ENCODE measurements at regions not wholly inside any gene's neighbourhood (a gene's known extent, or its start where the extent isn't known, plus 50 kb on each side); places are given as distances from the start of the nearest gene placed in this dataset.

DNA sequence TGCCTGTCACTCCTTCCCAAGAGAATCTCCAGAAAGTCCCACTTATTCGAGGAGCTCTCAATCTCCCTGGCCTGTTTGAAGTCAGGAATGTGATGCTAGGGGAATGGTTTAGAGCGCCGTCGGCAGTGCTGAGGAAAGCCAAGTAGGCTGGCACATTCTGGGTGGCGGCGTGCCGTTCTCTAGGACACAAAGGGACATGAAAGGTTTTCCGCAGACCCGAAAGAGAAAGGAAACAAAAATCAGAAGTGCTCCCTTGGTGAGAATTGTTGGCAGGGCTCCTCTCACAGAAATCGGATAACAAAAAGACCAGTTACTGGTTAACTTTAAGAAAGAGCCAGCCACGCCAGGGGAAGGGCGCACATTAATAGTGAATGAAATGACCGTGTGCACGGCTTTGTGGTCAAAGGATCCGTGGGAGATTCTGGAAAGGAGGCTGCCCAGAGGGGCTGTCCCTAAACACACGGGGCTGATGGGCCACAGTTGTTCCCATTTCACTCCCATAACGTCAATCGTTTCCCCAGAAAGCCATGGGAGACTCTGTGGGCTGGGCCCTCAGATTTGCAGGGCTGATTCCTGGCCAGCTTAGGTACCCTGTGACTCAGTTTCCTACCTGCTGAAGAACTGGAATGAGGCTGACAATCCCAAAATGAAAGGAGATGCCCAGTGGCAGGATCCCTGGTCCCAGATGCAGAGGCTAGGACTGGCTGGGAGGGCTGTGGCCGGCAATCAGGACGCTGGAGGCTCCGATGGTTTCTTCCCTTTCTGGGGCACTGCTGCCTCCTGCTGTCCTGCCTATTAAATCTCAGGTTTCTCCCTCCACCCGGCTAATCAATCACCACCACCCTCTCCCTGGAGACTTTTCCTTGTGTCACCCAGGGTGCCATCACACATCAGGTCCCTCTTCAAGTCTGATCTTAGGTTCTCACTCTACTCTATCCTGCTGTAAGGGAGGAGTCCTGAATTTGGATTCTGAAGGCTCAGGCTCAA lies 82.3 kb downstream of the RCN1 start:
- Histone ChIP-seq H3K79me2 (ENCODE audit: low read length) (no peaks in the 10 kb centered on the region), H3K9ac (ENCODE audit: low read length) (no peak overlapping the region), H3K27me3 (ENCODE audit: low read length) (no peaks in the 10 kb centered on the region), H3K9me2 (replicated peaks; ENCODE audit: insufficient read depth, low read length) (no peaks in the 10 kb centered on the region), H3K27ac (ENCODE audit: low read length) (no peak overlapping the region), H3K4me1 (ENCODE audit: low read length) (no peaks in the 10 kb centered on the region), H3K36me3 (ENCODE audit: insufficient read depth, low read length) (no peaks in the 10 kb centered on the region), H3K4me3 (ENCODE audit: low read length) (no peak overlapping the region), H2AFZ (ENCODE audit: low read length) (no peak overlapping the region), H4K20me1 (ENCODE audit: insufficient read depth, low read depth, low read length) (no peaks in the 10 kb centered on the region), H3K9me3 (ENCODE audit: low read length) (no peaks in the 10 kb centered on the region), H3K4me2 (ENCODE audit: low read depth, low read length, poor library complexity, severe bottlenecking) (no peak overlapping the region)
- peak; percentile 53 for DNase-seq

GRCh38 chr11:32173977-32174376 lies 83.1 kb downstream of the RCN1 start:
- DNase-seq = no peak
- Histone ChIP-seq H3K36me3 (ENCODE audit: insufficient read depth, low read length) (no peaks in the 10 kb centered on the region), H3K9me2 (replicated peaks; ENCODE audit: insufficient read depth, low read length) (no peaks in the 10 kb centered on the region)

DNA sequence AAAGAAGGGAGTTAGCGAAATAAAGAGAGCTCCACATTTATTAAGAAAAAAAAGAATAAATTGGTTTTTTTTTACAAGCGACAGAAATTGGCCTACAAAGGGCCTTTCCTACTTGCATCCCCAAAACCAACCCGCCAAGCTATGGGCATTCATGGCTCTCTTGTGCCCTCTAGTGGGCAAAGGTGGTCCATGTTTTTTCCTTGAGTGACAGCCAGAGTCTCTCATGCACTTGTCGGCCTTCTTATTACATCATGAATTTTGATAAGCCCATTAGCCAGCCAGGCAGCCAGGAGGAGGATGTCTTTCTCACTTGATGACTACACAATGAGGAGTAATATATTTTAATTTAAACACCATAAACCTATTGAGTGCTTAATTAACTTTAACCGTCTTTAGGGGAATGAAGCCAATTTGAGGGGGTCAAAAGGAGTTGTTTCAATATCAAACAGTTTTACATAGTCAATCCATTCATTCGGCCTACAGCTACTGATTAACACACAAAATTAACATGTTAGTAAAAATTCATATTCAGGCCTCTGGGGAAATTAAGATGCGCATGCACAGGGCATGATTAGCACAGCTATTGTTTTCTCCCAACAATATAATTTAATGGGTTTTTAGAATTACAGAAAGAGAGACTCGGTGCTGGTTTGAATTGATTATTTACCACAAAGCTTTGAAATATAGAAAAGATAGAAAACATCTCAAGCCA lies 85.5 kb downstream of the RCN1 start:
- no peak overlapping the region for H3K4me2 ChIP-seq (ENCODE audit: low read depth, low read length, poor library complexity, severe bottlenecking)
- H3K9me2 ChIP-seq (replicated peaks; ENCODE audit: insufficient read depth, low read length) = no peaks in the 10 kb centered on the region
- no peak overlapping the region for H3K9ac ChIP-seq (ENCODE audit: low read length)
- no peak overlapping the region for H2AFZ ChIP-seq (ENCODE audit: low read length)
- H3K36me3 ChIP-seq (ENCODE audit: insufficient read depth, low read length) = no peaks in the 10 kb centered on the region
- H3K27me3 ChIP-seq (ENCODE audit: low read length) = no peaks in the 10 kb centered on the region
- DNase-seq = peak; percentile 94
- no peaks in the 10 kb centered on the region for H3K4me1 ChIP-seq (ENCODE audit: low read length)
- H3K27ac ChIP-seq (ENCODE audit: low read length) = no peak overlapping the region
- no peaks in the 10 kb centered on the region for H3K79me2 ChIP-seq (ENCODE audit: low read length)
- no peak overlapping the region for H3K4me3 ChIP-seq (ENCODE audit: low read length)
- no peaks in the 10 kb centered on the region for H4K20me1 ChIP-seq (ENCODE audit: insufficient read depth, low read depth, low read length)
- no peaks in the 10 kb centered on the region for H3K9me3 ChIP-seq (ENCODE audit: low read length)

More at GRCh38 chr11:32173977-32174376, 83.1 kb downstream of the RCN1 start:
- Histone ChIP-seq H3K4me1 (ENCODE audit: low read length) (no peaks in the 10 kb centered on the region), H3K4me3 (ENCODE audit: low read length) (no peak overlapping the region), H3K79me2 (ENCODE audit: low read length) (no peaks in the 10 kb centered on the region), H3K9me3 (ENCODE audit: low read length) (no peaks in the 10 kb centered on the region), H2AFZ (ENCODE audit: low read length) (no peak overlapping the region), H3K9ac (ENCODE audit: low read length) (no peak overlapping the region), H3K4me2 (ENCODE audit: low read depth, low read length, poor library complexity, severe bottlenecking) (no peak overlapping the region), H3K27me3 (ENCODE audit: low read length) (no peaks in the 10 kb centered on the region), H3K27ac (ENCODE audit: low read length) (no peak overlapping the region), H4K20me1 (ENCODE audit: insufficient read depth, low read depth, low read length) (no peaks in the 10 kb centered on the region)

DNA sequence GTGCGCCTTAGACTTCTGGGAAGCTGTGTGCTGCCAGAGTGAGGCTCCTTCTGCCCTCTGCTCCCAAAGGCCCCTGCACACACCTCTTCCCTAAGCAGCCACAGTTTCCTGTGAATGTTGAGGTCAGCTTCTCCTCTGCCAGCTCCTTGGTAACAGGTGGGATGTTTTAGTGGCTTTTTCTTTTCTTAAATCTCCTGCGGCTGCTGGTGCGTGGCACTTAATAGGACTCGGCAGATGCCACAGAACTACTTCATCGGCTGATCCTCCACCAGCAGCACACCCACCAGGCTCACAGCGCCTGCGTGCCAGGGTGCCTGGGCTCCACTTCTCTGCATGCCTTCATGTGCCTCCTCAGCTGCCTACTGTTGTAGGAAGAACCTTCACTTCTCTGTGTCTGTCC lies 87.8 kb downstream of the RCN1 start:
- Histone ChIP-seq H4K20me1 (ENCODE audit: insufficient read depth, low read depth, low read length) (no peaks in the 10 kb centered on the region), H3K36me3 (ENCODE audit: insufficient read depth, low read length) (no peaks in the 10 kb centered on the region), H3K9ac (ENCODE audit: low read length) (no peak overlapping the region), H2AFZ (ENCODE audit: low read length) (no peak overlapping the region), H3K79me2 (ENCODE audit: low read length) (no peaks in the 10 kb centered on the region), H3K4me2 (ENCODE audit: low read depth, low read length, poor library complexity, severe bottlenecking) (no peak overlapping the region), H3K4me1 (ENCODE audit: low read length) (no peaks in the 10 kb centered on the region), H3K4me3 (ENCODE audit: low read length) (no peak overlapping the region), H3K9me2 (replicated peaks; ENCODE audit: insufficient read depth, low read length) (no peaks in the 10 kb centered on the region), H3K27me3 (ENCODE audit: low read length) (no peaks in the 10 kb centered on the region), H3K9me3 (ENCODE audit: low read length) (no peaks in the 10 kb centered on the region), H3K27ac (ENCODE audit: low read length) (no peak overlapping the region)
- DNase-seq = no peak

- H3K27me3 ChIP-seq (ENCODE audit: low read length) = no peaks in the 10 kb centered on the region
- H3K4me3 ChIP-seq (ENCODE audit: low read length) = no peak overlapping the region
- H3K79me2 ChIP-seq (ENCODE audit: low read length) = no peaks in the 10 kb centered on the region
- no peak overlapping the region for H3K9ac ChIP-seq (ENCODE audit: low read length)
- DNase-seq = no peak
- no peak overlapping the region for H2AFZ ChIP-seq (ENCODE audit: low read length)
- H4K20me1 ChIP-seq (ENCODE audit: insufficient read depth, low read depth, low read length) = no peaks in the 10 kb centered on the region
- H3K4me1 ChIP-seq (ENCODE audit: low read length) = no peaks in the 10 kb centered on the region
- no peaks in the 10 kb centered on the region for H3K9me3 ChIP-seq (ENCODE audit: low read length)
- H3K4me2 ChIP-seq (ENCODE audit: low read depth, low read length, poor library complexity, severe bottlenecking) = no peak overlapping the region
- H3K36me3 ChIP-seq (ENCODE audit: insufficient read depth, low read length) = no peaks in the 10 kb centered on the region
- no peaks in the 10 kb centered on the region for H3K9me2 ChIP-seq (replicated peaks; ENCODE audit: insufficient read depth, low read length)
- H3K27ac ChIP-seq (ENCODE audit: low read length) = no peak overlapping the region
Observed at GRCh38 chr11:32183512-32183911, 92.6 kb downstream of the RCN1 start.

GRCh38 chr11:32184041-32184722 lies 93.3 kb downstream of the RCN1 start:
- H3K27me3 ChIP-seq (ENCODE audit: low read length) = no peaks in the 10 kb centered on the region
- H3K9ac ChIP-seq (ENCODE audit: low read length) = no peak overlapping the region
- no peak overlapping the region for H3K4me3 ChIP-seq (ENCODE audit: low read length)
- H3K9me2 ChIP-seq (replicated peaks; ENCODE audit: insufficient read depth, low read length) = no peaks in the 10 kb centered on the region
- H3K36me3 ChIP-seq (ENCODE audit: insufficient read depth, low read length) = no peaks in the 10 kb centered on the region
- no peak for DNase-seq
- no peak overlapping the region for H2AFZ ChIP-seq (ENCODE audit: low read length)
- no peak overlapping the region for H3K27ac ChIP-seq (ENCODE audit: low read length)
- H3K79me2 ChIP-seq (ENCODE audit: low read length) = no peaks in the 10 kb centered on the region
- H4K20me1 ChIP-seq (ENCODE audit: insufficient read depth, low read depth, low read length) = no peaks in the 10 kb centered on the region
- H3K4me1 ChIP-seq (ENCODE audit: low read length) = no peaks in the 10 kb centered on the region
- H3K9me3 ChIP-seq (ENCODE audit: low read length) = no peaks in the 10 kb centered on the region
- H3K4me2 ChIP-seq (ENCODE audit: low read depth, low read length, poor library complexity, severe bottlenecking) = no peak overlapping the region

DNA sequence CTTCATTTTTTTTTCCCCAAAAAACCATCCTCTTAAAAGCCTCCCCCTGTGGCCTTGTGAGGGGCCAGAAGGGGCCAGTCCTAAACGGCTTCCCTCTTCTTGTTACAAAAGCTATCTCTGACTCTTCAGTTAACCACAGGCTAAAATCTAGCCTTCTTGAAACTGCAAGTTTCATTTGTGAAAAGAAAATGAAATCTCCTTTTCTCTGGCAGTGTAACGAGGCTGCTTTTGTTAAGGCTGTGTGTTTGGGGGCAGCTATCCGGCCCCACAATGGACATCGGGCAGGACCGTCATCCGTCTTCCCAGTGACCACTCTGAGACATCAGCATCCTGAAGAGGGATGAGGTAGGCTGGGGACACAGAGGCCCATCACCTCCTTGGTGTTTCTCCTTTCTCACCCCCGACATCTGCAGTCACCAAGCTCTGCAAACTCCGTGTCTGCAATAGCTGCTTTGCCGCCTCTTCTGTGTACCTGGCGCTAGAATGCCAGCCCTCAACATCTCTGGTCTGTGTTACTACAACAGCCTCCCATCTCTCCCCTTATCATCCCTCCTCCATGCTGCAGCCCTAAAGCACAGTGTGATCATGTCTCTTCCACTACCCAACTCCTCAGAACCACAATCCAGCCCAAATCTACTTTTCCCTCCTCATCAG lies 94.0 kb downstream of the RCN1 start:
- H4K20me1 ChIP-seq (ENCODE audit: insufficient read depth, low read depth, low read length) = no peaks in the 10 kb centered on the region
- no peaks in the 10 kb centered on the region for H3K9me3 ChIP-seq (ENCODE audit: low read length)
- H3K27ac ChIP-seq (ENCODE audit: low read length) = no peak overlapping the region

More for the DNA sequence above, 94.0 kb downstream of the RCN1 start:
- no peak overlapping the region for H3K9ac ChIP-seq (ENCODE audit: low read length)
- H3K9me2 ChIP-seq (replicated peaks; ENCODE audit: insufficient read depth, low read length) = no peaks in the 10 kb centered on the region
- H3K4me1 ChIP-seq (ENCODE audit: low read length) = no peaks in the 10 kb centered on the region
- H3K36me3 ChIP-seq (ENCODE audit: insufficient read depth, low read length) = no peaks in the 10 kb centered on the region
- no peak overlapping the region for H3K4me3 ChIP-seq (ENCODE audit: low read length)
- no peaks in the 10 kb centered on the region for H3K79me2 ChIP-seq (ENCODE audit: low read length)
- H3K4me2 ChIP-seq (ENCODE audit: low read depth, low read length, poor library complexity, severe bottlenecking) = no peak overlapping the region
- DNase-seq = no peak
- no peaks in the 10 kb centered on the region for H3K27me3 ChIP-seq (ENCODE audit: low read length)
- H2AFZ ChIP-seq (ENCODE audit: low read length) = no peak overlapping the region
